NCI-H2227 treated with DMSO at 0.1 percent for 48 hours (cell line): ENCODE measurements at regions not wholly inside any gene's neighbourhood (a gene's known extent, or its start where the extent isn't known, plus 50 kb on each side); places are given as distances from the start of the nearest gene placed in this dataset.

Experiments used
- DNase-seq: peaks from one replicate; lab custom pipeline; 2025; lab: John Stamatoyannopoulos, UW

GRCh38 chr14:89017417-89017816 is 193.0 kb downstream of the TTC8 start:
- DNase-seq = no peak

- no peak for DNase-seq
These were observed 197.8 kb downstream of the TTC8 start for GRCh38 chr14:89022274-89022673.

GRCh38 chr14:89024691-89025090 is 200.2 kb downstream of the TTC8 start:
- no peak for DNase-seq

- no peak for DNase-seq
These were observed 201.2 kb downstream of the TTC8 start for GRCh38 chr14:89025561-89026236.

GRCh38 chr14:89027097-89027740 is 202.8 kb downstream of the TTC8 start:
- peak; percentile 12 for DNase-seq

- DNase-seq = no peak
These were observed 204.1 kb downstream of the TTC8 start for GRCh38 chr14:89028462-89029134.

GRCh38 chr14:89029961-89030694 is 205.7 kb downstream of the TTC8 start:
- DNase-seq = no peak

GRCh38 chr14:89030921-89031320 is 206.5 kb downstream of the TTC8 start:
- DNase-seq = no peak

GRCh38 chr14:89032086-89032649 is 207.7 kb downstream of the TTC8 start:
- no peak for DNase-seq

GRCh38 chr14:89033756-89034155 is 209.3 kb downstream of the TTC8 start:
- no peak for DNase-seq

- no peak for DNase-seq
These were observed 211.9 kb downstream of the TTC8 start for GRCh38 chr14:89036371-89036770.

- DNase-seq = no peak
These were observed 212.6 kb downstream of the TTC8 start for GRCh38 chr14:89037065-89037464.

GRCh38 chr14:89040080-89040459 is 215.6 kb downstream of the TTC8 start:
- no peak for DNase-seq

- peak; percentile 78 for DNase-seq
These were observed 216.2 kb downstream of the TTC8 start for GRCh38 chr14:89040460-89041256.

GRCh38 chr14:89041257-89041582 is 216.8 kb downstream of the TTC8 start:
- DNase-seq = peak; percentile 21

- DNase-seq = no peak
These were observed 217.6 kb downstream of the TTC8 start for GRCh38 chr14:89042021-89042420.

GRCh38 chr14:89053303-89053702 is 228.9 kb downstream of the TTC8 start:
- no peak for DNase-seq

GRCh38 chr14:89056394-89056793 is 231.9 kb downstream of the TTC8 start:
- no peak for DNase-seq

GRCh38 chr14:89058697-89059096 is 234.2 kb downstream of the TTC8 start:
- no peak for DNase-seq

- no peak for DNase-seq
These were observed 235.7 kb downstream of the TTC8 start for GRCh38 chr14:89060191-89060590.

- no peak for DNase-seq
These were observed 237.2 kb downstream of the TTC8 start for GRCh38 chr14:89061696-89062095.

GRCh38 chr14:89065879-89066278 is 241.4 kb downstream of the TTC8 start:
- no peak for DNase-seq
